ENCODE measurements at regions not wholly inside any gene's neighbourhood (a gene's known extent, or its start where the extent isn't known, plus 50 kb on each side); places are given as distances from the start of the nearest gene placed in this dataset.
"Not testable (repeated sequence)": the region's sequence is repeated elsewhere in the genome, so short reads cannot be mapped to it uniquely, and the experiment has no call there.

- peak; percentile 55 for DNase-seq (ENCODE audit: low read depth)
Measured at GRCh38 chr6:22349051-22349450, 52.2 kb upstream of the PRL start.

- DNase-seq (ENCODE audit: low read depth), result no peak
Measured at GRCh38 chr6:22349528-22349927, 52.7 kb upstream of the PRL start.

- DNase-seq (ENCODE audit: low read depth), result no peak
Measured at GRCh38 chr6:22350109-22350508, 53.3 kb upstream of the PRL start.

- no peak for DNase-seq (ENCODE audit: low read depth)
Measured at GRCh38 chr6:22353101-22353500, 56.3 kb upstream of the PRL start.

- no peak for DNase-seq (ENCODE audit: low read depth)
Measured at GRCh38 chr6:22356362-22356940, 59.6 kb upstream of the PRL start.

- no peak for DNase-seq (ENCODE audit: low read depth)
Measured at GRCh38 chr6:22357724-22358189, 60.9 kb upstream of the PRL start.

GRCh38 chr6:22361576-22361975 lies 64.7 kb upstream of the PRL start:
- no peak for DNase-seq (ENCODE audit: low read depth)

- DNase-seq (ENCODE audit: low read depth), result no peak
Measured at GRCh38 chr6:22362361-22362760, 65.5 kb upstream of the PRL start.

- no peak for DNase-seq (ENCODE audit: low read depth)
Measured at GRCh38 chr6:22363166-22363713, 66.4 kb upstream of the PRL start.

GRCh38 chr6:22363714-22364239 lies 66.9 kb upstream of the PRL start:
- DNase-seq (ENCODE audit: low read depth), result no peak

- no peak for DNase-seq (ENCODE audit: low read depth)
Measured at GRCh38 chr6:22364306-22364705, 67.5 kb upstream of the PRL start.

- DNase-seq (ENCODE audit: low read depth), result no peak
Measured at GRCh38 chr6:22366214-22366613, 69.4 kb upstream of the PRL start.

- DNase-seq (ENCODE audit: low read depth), result no peak
Measured at GRCh38 chr6:22367346-22367745, 70.5 kb upstream of the PRL start.

GRCh38 chr6:22368794-22369193 lies 72.0 kb upstream of the PRL start:
- no peak for DNase-seq (ENCODE audit: low read depth)

- DNase-seq (ENCODE audit: low read depth), result no peak
Measured at GRCh38 chr6:22372922-22373321, 76.1 kb upstream of the PRL start.

- DNase-seq (ENCODE audit: low read depth), result not testable (repeated sequence)
Measured at GRCh38 chr6:22374950-22375349, 78.1 kb upstream of the PRL start.

GRCh38 chr6:22376293-22376692 lies 79.5 kb upstream of the PRL start:
- DNase-seq (ENCODE audit: low read depth), result not testable (repeated sequence)

- DNase-seq (ENCODE audit: low read depth), result not testable (repeated sequence)
Measured at GRCh38 chr6:22378536-22378935, 81.7 kb upstream of the PRL start.

- no peak for DNase-seq (ENCODE audit: low read depth)
Measured at GRCh38 chr6:22380236-22380635, 83.4 kb upstream of the PRL start.

GRCh38 chr6:22381845-22382544 lies 85.2 kb upstream of the PRL start:
- no peak for DNase-seq (ENCODE audit: low read depth)

- DNase-seq (ENCODE audit: low read depth), result peak; percentile 40
Measured at GRCh38 chr6:22383016-22383415, 86.2 kb upstream of the PRL start.

GRCh38 chr6:22392711-22393110 lies 95.9 kb upstream of the PRL start:
- no peak for DNase-seq (ENCODE audit: low read depth)

GRCh38 chr6:22394691-22395090 lies 97.9 kb upstream of the PRL start:
- no peak for DNase-seq (ENCODE audit: low read depth)
